HG02588 (cell line): ENCODE measurements at regions not wholly inside any gene's neighbourhood (a gene's known extent, or its start where the extent isn't known, plus 50 kb on each side); places are given as distances from the start of the nearest gene placed in this dataset.
"Not testable (repeated sequence)": the region's sequence is repeated elsewhere in the genome, so short reads cannot be mapped to it uniquely, and the experiment has no call there.

Experiments used
- ATAC-seq: cut with Tn5 transposase; IDR thresholded peaks from one replicate; pipeline ENCODE4 v1.9.1; 2021; ENCODE audit warnings: mild to moderate bottlenecking, moderate library complexity; ENCODE audit not compliant: unreplicated experiment

DNA sequence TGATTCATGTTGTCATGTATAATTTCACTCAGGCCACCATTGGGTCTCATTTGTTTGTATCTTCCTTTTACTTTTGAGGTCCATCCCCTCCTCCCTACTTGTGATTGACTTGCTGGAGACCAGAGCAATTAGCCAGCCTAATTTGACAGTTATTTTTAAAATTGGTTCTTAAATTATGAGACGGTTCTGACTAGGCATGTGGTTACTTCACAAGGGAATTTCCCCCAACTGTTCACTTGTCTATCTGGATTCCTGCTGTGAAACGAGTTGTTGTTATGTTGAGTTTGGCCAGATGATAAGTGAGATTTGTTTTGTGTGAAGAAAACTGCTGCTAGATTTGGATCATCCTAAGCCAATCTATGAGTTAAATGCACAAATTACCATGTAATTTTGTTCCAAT, 359.1 kb downstream of the BARHL2 start:
- peak; percentile 64 for ATAC-seq

DNA sequence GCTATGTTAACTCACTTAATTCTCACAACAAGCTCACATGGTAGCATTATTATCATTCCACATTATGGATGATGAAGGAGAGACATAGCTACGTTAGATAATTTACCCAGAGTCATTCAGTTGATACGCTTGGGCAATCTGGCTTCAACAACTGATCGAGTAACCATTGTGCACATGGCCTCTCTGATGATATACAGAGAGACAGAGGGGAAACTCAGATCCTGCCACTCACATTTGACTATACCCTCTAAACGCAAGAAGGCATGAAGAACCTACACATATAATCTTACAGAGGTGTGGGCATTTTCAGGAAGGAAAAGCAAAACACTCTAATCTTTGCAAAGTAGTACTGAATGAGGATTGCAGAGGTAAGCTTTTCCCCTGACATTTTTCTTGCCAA, 360.1 kb downstream of the BARHL2 start:
- no peak for ATAC-seq

DNA sequence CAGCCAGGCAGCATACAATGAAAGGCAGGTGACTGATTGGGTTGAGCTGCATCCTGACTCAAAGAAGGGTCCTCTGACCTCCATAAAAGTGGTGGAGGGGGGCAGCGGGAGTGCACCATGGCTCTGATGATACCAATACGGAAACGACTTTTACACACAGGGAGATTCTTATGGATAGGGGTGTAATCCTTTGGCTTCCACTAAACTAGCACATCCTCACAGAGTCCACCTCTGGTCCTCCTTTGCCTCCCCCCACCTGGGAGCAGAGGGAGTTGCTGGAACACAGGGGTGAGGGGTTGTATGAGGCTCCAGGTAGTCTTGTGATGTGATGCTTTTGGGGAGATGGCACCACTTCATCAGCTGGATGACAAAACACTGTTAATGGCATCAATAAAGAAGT, 361.0 kb downstream of the BARHL2 start:
- ATAC-seq, result no peak

DNA sequence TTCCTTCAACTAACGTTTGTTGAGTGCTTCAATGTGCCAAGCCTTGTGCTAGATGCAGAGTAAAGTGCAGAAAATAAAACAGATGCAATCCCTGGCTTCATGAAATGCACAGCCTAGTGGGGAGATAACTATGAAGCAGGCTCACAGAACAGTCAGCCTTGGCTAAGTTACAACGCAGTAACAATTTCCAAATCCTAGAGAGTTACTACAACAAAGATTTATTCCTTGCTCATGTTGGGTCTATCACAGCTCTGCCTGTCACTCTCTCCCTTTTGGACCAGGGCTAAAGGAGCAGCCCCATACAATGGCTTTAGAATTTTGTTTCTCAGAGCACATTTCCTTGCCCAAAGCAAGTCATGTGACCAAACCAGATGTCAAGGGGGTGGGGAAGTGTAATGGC, 359.8 kb downstream of the ZNF326 start:
- ATAC-seq, result no peak

DNA sequence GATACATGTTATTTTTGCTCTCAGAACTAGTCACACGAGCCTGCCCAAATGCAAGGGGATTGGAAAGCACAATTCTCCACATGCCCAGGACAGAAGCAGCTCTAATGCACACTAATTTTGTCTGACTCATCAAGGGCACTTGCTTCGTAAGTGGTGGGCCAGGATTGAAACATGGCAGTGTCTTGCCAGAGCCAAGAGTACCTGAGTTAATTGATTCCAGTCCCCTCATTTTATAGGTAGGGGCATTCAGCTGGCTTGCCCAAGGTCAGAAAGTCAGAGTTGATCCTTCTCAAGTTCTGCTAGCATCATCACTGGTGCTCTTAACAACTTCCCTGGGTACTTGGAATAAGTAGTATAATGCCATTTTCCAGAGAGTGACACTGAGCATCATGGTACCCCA, 356.1 kb downstream of the ZNF326 start:
- no peak for ATAC-seq

DNA sequence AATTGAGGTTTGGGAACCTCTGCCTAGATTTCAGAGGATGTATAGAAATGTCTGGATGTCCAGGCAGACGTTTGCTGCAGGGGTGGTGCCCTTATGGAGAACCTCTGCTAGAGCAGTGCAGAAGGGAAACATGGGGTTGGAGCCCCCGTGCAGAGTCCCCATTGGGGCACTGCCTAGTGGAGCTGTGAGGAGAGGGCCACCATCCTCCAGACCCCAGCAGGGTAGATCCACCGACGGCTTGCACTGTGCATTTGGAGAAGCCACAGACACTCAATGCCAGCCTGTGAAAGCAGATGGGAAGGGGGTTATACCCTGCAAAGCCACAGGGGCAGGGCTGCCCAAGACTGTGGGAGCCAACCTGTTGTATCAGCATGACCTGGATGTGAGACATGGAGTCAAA, 354.6 kb downstream of the ZNF326 start:
- ATAC-seq, result no peak

DNA sequence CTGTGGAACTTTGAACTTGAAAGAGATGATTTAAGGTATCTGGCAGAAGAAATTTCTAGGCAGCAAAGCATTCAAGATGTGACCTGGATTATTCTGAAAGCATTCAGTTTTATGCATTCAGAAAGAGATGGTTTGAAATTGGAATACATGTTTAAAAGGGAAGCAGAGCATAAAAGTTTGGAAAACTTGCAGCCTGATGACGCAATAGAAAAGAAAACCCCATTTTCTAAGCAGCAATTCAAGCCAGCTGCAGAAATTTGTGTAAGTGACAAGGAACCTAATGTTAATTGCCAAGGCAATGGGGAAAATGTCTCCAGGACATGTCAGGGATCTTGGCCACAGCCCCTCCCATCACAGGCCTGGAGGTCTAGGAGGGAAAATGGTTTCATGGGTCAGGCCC, 354.0 kb downstream of the ZNF326 start:
- no peak for ATAC-seq

DNA sequence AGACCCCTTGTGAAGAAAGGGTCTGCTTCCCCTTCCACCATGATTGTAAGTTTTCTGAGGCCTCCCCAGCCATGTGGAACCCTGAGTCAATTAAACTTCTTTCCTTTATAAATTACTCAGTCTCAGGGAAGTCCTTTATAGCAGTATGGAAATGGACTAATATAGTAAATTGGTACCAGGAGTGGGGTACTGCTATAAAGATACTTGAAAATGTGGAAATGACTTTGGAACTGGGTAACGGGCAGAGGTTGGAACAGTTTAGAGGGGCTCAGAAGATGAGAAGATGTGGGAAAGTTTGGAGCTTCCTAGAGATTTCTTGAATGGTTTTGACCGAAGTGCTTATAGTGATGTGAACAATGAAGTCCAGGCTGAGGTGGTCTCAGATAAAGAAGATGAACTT, 353.5 kb downstream of the ZNF326 start:
- ATAC-seq, result not testable (repeated sequence)

DNA sequence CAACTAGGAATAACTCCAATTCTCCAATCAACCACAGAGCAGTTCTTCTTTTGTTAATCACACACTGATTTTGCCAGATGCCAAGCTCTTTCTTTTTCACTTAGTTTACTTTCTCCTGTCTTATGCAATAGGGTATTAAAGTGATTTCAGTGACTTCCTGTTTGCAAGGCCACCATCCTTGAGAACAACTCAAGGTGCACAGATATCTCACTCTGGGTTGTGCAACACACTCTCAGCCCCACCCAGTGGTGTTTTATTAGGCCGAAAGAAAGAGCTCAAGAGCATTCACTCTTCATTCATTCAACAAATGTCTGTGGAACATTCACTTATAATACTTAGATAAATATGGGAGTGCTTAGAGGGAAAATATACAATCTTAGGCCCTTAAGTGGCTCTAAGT, 352.5 kb downstream of the ZNF326 start:
- ATAC-seq, result no peak

DNA sequence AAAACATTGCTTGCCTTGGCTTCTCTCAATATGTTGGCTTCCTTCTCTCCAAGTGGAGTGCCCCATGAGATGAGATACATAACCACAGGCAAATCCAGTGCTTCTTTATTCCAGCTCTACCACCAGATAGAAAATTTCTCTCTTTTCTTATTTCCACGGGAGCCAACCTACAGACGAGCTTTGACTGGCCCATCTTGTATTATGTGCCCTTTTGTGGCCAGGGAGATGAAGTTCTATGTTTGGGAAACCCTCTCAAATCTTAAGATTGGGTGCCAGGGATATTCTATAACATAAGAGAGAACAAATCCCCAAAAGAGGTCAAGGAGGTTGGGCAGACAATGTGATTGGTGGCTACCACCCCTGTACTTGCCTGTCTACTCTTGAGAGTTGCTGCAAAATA, 351.8 kb downstream of the ZNF326 start:
- no peak for ATAC-seq

DNA sequence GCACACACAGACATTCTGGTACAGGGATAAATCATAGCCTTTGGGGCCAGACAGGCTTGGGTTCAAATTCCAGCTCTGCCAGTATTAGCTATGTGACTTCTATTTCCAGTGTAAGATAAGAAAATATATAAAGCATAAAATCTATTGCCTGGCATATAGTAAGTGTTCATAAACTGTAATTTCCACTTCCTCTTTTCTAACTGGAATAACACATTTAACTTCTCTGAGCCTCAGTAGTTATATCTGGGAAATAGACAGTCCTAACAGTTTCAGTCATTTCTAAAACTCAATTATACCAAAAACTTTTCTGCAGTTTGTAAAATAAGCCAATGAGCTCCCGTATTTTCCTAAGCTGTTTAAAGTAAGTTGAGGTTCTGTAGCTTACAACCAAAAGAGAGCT, 351.4 kb downstream of the ZNF326 start:
- ATAC-seq, result no peak

DNA sequence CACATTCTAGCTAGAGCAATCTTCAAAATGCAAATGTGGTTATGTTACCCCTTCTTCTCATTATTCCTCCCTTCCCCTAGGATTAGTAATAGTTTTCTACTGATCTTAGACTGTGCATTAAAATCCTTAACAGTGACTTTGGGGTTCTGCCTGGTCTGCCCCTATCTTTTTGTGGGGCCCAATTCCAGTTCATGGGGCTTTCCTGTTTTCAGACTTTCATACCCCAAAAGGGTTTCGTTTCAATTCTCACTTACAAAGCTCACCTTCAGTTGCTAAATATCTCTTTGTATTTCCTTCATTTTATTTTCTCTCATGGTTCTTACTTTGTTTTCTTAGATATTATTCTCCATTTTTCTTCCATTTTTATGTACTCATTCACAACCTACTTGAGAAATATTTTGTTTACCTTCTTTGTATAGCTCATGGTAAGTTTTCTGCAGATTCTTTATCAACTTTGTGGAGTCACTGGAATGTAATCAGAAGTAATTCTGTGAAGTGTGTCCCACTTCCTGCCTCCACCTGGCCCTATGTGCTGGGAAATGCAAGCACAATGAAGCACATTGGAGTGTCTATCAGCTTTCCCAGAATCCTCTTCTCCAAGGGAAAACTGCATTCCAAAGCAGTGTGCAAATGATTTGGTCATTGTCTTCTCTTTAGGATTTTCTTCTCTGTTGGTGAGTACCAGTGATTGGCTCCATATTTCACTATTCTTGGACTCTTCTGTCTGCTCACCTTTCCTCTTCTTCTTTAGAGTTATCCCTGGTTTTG, 350.2 kb downstream of the ZNF326 start:
- ATAC-seq, result no peak

DNA sequence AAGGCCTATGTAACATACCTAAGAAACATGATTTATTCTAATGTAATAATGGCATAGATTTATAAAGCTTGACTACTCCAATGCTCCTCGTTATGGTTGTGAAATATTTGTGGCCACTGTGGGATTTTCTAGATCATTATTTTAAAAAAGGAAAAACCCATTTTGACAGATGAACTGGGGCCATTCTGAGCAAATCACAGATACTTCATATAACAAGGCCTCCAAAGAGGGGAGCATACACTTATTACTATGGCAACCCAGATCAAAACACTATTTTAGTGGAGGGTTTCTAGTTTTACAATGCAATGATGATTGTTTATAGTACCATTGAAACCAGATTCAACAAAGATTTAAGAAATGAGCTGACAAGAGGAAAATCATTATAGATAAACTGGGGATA, 346.6 kb downstream of the ZNF326 start:
- no peak for ATAC-seq

DNA sequence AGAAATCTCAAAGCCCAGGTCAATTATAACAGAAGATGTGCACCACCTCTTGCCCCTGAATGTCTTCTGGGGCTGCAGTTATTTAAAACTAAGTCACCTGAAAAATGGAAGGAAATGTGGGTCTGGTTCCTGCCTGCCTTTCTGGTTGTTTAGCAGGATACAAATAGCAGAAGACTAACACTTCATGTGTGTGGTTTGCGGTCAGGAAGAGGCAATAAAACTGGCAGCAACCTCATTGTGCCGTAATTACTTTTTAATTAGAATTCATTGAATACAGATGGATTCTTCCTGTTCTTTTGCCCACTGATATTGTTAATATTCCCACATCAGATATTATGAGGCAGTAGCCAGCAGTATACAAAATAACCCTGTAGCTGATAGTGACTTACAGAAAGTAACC, 345.7 kb downstream of the ZNF326 start:
- no peak for ATAC-seq

DNA sequence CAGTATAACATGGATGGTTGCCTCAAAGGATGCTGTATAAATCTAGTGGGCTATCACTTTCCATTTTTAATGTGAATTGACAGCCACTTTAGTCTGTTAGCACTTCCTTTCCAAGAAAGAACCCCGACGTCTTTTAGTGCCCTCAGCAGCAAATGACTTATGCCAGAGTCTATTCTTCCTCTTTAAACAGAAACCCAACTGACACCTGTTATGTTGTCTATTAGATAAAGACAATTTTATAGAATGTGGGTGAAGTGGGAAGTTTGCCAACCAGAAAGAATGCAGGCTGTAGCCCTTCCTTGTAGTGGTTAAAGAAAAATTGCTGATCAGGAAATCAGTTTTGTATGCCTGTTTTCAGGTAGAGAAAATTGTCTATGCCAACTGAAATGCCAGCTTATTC, 344.9 kb downstream of the ZNF326 start:
- no peak for ATAC-seq

DNA sequence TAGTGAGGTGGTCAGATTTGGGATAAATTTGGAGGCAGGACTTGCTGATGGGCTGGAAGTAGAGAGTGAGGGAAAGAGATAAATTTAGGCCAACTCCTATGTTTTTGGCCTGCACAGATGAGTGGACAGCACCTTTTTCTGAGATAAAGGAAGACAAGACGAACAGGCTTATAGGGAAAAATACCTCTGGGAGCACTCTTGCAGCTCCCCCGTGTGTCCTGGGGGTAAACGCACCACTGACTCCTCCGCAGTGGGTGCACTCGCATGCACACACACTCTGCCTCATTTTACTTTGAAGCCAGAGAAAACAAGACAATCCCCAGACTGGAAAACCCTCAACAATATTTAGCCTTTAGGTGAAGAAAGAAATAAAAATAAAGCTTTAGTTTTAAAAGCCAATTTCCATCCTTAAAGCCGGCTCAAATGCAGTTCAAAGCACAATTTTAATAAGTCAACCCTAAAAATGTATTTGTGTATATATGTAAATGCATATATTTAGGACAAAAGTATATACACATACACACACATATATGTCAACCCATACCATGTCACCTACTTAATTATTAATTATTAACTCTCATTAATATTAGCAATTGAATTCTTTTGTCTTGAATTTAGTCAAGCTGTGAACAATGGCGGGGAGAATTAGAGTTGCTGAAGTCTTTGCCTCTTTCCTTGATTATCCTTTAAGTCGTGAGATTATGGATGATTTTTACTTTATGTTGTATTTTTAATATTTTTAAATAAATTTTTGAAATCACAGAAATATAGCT, 341.8 kb downstream of the ZNF326 start:
- ATAC-seq, result no peak

DNA sequence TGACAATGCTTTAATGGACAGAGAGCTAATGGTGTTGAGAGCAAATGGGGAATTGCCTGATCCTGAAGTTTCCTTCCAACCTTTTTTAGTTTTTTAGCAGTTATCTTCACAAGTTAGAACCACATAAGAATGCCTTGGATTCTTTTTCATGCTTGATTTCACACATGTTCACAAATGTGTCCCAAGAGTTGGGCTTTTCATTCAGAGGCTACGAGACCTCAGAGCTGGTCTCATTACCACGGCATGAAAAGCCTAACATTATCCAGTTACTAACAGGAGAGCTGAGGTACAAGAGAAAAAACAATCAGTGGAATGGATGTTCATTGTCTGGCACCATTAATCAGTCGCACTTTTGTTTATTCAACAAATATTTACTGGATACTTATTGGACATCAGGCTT, 340.6 kb downstream of the ZNF326 start:
- no peak for ATAC-seq

DNA sequence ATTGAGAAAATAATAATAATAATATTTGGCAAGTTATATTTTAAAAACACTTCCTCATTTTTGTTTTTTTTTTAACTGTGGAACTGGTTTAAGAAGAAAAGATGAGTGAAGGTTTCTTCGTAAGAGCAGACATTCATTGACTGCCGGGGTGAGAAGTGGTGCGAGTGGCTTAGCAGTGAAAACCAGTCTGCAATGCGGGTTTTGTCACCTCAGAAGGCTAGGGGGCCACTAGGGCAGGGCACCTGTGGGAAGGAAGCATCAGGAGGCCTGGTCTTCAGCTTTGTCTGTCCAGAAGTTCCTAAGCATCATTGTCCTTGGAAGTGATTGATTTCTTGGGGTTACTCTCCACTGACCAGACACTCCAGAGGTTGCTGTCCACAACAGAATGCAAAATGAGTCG, 339.2 kb downstream of the ZNF326 start:
- no peak for ATAC-seq

DNA sequence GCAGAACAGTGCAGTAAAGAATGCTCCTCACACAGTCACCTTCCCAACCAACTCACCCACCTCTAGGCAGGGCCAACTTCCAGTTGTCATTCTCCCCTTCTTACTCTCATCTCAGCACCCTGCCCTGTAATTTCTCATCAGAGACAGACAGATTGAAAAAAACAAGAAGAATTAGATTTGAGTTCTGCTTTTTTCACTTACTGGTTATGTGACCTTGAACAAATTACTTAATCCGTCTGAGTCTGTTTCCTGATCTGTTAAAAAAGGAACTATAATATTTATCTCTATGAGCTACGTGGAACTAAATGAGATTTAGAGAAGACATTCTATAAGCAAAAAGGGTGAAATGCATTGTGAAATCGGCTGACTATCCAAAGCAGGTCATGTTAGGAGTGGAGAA, 330.3 kb downstream of the ZNF326 start:
- no peak for ATAC-seq

DNA sequence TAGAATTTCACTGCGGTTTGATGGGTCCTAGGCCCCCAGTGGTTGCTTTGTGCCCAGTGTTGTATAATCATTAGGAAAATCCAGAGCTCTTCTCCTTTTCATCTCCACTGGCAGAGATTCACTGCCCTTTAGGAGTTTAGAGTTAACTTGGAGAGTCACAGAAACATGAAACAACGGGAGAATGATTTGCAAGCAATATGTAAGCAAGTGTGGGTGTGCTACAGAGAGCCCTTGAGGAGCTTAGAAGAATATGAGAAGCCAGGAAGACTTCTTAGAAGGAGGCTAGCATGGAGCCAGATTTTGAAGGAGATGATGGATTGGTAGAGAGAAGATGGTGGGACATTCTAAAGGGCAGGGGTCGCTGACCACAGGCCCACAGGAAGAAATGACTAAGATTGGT, 327.3 kb downstream of the ZNF326 start:
- no peak for ATAC-seq

DNA sequence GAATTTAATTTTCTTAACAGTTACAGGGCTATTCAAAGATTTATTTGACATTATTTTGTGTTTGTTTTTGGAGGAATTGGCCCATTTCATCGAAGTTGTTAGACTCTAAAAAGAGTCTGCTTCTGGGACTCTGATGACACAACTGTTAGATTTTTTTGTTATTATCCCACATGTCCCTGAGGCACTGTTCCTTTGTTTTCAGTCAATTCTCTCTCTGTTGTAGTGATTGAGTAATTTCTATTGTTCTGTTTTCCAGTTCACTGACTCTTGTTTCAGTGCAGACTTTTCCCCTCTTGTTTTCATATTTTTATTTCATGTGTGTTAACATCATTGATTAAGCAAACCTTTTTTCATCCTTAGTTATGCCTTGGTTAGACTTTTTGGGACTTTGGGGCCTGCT, 325.0 kb downstream of the ZNF326 start:
- no peak for ATAC-seq

DNA sequence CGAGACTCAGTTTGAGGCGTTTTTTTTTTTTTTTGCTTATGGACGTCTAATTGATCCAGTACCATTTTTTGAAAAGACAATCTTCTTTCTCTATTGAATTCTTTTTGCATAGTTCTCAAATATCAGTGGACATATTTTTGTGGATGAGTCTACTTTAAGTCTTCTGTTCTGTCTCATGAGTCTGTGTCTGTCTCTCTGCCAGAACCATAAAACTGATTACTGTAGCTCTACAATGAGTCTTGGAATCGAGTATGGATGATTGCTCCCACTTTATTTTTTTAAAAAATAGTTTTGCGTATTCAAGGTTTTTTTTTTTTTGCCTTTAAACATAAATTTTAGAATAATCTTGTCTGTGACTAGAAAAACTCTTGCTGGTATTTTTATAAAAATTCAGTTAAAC, 323.5 kb downstream of the ZNF326 start:
- no peak for ATAC-seq

DNA sequence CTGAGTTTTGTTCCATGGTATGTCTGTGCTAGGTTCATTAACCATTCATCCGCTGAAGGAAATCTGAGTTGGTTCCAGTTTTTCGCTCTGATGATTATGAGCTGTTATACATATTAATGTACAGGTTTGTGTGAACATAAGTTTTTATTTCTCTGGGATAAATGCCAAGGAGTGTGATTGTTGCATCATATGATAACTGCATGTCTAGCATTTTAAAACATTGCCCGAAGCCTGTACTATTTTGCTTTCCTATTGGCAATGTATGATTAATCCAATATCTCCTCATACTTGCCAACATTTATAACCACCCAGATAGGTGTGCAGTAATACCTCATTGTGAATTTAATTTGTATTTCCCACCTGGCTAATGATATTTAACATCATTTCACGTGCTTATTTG, 322.7 kb downstream of the ZNF326 start:
- ATAC-seq, result no peak
